ENCODE measurements at regions not wholly inside any gene's neighbourhood (a gene's known extent, or its start where the extent isn't known, plus 50 kb on each side); places are given as distances from the start of the nearest gene placed in this dataset.

DNA sequence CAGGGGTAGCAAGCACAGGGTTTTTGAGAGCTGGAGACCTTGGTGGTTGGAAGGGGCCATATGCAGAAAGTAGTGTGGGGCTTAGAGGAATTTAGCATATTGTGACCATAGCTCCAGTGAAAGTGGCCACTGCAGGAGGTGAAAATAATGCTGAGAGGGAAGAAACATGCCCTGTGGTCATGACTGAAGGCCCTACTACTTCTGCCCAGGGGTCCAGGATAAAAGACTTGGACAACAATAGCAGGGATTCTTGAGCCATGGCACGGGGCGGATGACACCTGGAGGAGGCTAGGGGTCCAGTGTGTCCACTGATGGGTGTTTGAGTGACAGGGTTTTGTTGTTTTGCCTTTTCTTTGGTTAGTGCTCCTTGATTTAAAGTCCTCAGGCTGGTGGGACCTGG, 694.6 kb downstream of the CPS1 start:
- no peak for DNase-seq

DNA sequence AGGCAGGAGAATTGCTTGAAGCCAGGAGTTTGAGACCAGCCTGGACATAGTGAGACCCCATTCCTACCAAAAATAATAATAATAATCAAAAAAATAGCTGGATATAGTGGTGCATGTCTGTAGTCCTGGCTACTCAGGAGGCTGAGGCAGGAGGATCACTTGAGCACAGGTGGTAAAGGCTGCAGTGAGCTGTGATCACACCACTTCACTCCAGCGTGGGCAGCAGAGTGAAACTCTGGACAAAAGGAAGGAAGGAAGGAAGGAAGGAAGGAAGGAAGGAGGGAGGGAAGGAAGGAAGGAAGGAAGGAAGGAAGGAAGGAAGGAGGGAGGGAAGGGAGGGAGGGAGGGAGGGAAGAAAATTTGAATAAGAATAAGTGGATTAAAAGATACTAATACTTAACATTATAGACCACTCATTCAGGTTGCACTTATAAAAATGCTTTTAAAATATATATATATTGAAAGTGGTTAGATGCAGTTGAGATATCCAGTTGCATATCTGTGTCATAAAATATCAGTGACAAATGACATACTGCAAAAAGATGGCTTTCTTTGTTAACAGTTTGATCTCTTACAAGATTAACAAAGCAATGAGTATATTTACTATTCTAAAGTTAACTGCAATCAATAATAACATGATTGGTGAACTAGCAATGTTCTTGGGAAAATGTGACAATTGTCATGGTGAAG, 702.4 kb downstream of the CPS1 start:
- DNase-seq, result no peak

DNA sequence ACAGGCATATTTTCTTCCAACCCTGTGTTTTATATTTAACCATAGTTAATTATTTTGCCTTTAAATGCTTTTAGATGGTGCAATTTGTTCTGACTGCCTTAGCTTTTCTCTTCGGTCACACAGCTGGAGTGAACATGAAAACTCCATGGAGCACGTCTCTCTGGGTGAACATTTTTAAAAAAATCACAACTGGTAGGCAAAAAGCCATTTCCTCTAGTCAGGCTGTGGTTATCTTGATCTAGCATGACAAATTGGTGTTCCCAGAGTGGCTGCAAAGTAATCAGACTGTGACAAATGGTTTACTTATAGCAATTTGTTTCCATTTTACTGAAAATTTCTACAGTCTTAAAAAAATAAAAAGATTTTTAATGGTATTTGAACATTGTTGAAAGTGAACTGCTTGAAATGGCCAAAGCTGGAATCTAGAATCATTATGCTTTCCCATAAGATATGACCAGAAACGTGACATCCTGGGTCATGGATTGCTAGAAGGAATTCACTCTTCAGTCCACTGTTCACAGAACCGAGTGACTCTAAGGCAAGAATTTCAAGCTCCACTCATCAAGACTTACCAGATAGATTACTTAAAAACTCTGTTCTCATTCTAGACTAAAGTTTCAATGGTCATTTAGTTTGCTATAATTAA, 703.6 kb downstream of the CPS1 start:
- DNase-seq, result no peak

DNA sequence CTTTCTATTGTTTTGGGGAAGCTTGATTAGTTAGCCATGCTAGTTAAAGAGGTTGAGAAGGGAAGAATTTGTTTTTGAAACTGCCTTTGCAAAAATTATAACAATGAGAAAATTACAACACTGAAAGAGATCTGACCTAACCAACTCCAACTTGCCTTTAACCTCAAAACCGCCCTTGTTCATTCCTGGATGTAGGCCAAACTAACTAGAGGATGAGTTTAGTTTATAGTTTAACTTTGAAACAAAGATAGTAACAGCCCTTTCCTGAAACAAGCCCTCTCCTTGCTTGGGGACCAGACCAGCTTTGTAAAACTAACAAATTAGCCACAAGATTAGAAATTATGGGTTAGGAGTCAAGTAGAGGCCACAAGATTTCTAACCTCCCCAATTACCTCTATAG, 713.9 kb downstream of the CPS1 start:
- DNase-seq, result no peak

DNA sequence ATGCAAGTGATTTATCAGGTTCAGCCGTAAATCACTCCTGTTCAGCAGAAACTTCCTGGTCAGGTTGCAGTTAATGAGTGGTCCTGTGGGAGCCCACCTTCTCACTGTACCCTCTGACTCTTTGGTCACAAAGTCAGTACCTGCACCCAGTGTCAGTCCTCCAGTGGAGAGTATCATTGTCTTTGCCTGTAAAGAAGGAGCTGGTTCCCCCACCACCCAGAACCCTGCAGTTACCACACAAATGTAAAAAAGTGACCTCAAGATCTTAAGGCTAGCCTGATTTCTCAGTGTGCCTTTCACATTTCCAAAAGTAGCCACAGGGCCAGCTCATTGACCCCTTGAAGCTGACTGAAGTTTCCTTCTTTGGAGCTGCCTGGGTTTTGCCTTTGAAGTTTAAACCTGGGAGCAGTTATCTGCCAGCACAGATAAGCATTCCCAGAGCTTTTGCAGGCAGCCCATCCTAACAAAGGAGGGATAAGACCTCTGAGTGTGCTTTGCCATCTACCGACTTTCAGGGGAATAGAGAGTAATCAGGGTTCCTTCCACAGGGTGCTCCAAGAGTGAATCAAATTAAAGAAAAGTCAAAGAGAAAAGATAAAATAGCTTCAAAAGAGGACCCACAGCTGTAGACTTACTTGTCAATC, 725.2 kb downstream of the CPS1 start:
- no peak for DNase-seq

DNA sequence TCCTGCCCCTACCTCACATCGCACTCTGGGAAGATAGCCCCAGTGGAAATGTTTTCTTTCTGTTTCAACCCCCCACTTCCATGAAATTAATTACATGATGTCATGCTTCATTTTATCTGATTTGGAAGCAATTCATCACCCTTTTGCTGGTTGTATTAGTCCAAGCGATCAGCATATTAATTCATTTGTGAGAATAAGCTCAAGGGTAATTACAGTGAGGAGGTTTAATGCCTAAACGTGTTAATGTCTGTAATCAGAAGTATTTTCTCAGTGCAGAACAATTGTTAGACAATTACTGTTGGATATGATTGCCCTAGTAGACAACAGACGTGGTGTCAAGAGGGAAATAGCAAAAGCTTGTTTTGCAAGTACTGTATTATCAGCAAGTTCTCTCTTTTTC, 746.3 kb downstream of the CPS1 start:
- no peak for DNase-seq

DNA sequence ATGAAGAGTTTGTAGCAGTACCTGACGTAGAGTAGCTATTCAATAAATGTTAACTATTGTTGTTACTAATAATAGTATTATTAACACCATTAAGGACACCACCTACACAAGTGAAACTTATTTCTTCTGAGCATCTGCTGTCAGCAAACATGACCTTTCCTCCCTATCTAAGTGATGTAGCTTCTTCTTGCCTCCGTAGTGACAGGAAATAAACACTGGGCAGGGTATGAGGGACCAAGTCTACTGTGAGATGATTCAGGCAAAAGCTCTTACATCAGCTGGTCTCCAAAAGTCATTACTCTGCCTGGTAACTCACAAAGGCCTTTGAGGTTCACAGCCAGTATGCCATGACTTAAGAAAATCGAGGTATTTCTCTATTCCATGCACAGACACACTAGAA, 750.5 kb downstream of the CPS1 start:
- no peak for DNase-seq

Data from activated CD4-positive, alpha-beta T cell treated with anti-CD3 and anti-CD28 coated beads, Interleukin-2, Interleukin-6, amounts not matched to agents 100 ng/mL and 50 ng/mL, durations not matched to agents 16 hours and 8 hours (primary cell).